HEK293T (cell line): ENCODE measurements at regions not wholly inside any gene's neighbourhood (a gene's known extent, or its start where the extent isn't known, plus 50 kb on each side); places are given as distances from the start of the nearest gene placed in this dataset.

Source experiments
- ARNT ChIP-seq: fragments of 450-650 bp; IDR thresholded peaks from 2 replicates; pipeline ENCODE4 v1.6.1; 2017; ENCODE audit warnings: mild to moderate bottlenecking
- BHLHE40 ChIP-seq: fragments of 450-650 bp; IDR thresholded peaks from 2 replicates; pipeline ENCODE4 v1.6.1; 2016; ENCODE audit warnings: mild to moderate bottlenecking, moderate library complexity, borderline replicate concordance
- CTBP1 ChIP-seq: fragments of 450-650 bp; IDR thresholded peaks from 2 replicates; pipeline ENCODE4 v1.6.1; 2016; ENCODE audit warnings: borderline replicate concordance
- FOXA1 ChIP-seq: fragments of 450-650 bp; IDR thresholded peaks from 2 replicates; pipeline ENCODE4 v1.6.1; 2016; ENCODE audit warnings: mild to moderate bottlenecking
- FOXK2 ChIP-seq: fragments of 450-650 bp; IDR thresholded peaks from 2 replicates; pipeline ENCODE4 v1.6.1; 2016; ENCODE audit warnings: mild to moderate bottlenecking
- FOXM1 ChIP-seq: fragments of 450-650 bp; IDR thresholded peaks from 2 replicates; pipeline ENCODE4 v1.6.1; 2017; ENCODE audit warnings: mild to moderate bottlenecking, borderline replicate concordance
- HDGF ChIP-seq: fragments of 450-650 bp; IDR thresholded peaks from 2 replicates; pipeline ENCODE4 v1.6.1; 2017; ENCODE audit warnings: antibody characterized with exemption, borderline replicate concordance
- L3MBTL2 ChIP-seq: fragments of 450-650 bp; conservative IDR thresholded peaks from 2 replicates; pipeline ENCODE4 v1.6.1; 2016; ENCODE audit warnings: mild to moderate bottlenecking
- LEF1 ChIP-seq: fragments of 450-650 bp; IDR thresholded peaks from 2 replicates; pipeline ENCODE4 v1.6.1; 2017; ENCODE audit warnings: mild to moderate bottlenecking, borderline replicate concordance
- SP1 ChIP-seq: fragments of 450-650 bp; IDR thresholded peaks from 2 replicates; pipeline ENCODE4 v1.6.1; 2017
- SUZ12 ChIP-seq: fragments of 450-650 bp; IDR thresholded peaks from 2 replicates; pipeline ENCODE4 v1.6.1; 2016; ENCODE audit warnings: mild to moderate bottlenecking
- TARDBP ChIP-seq: fragments of 450-650 bp; IDR thresholded peaks from 2 replicates; pipeline ENCODE4 v1.6.1; 2016
- ZNF384 ChIP-seq: fragments of 450-650 bp; IDR thresholded peaks from 2 replicates; pipeline ENCODE4 v1.6.1; 2016
- TF ChIP-seq, protein P1 (sequence below): fragments of 450-650 bp; IDR thresholded peaks from 2 replicates; pipeline ENCODE4 v1.6.1; 2016

GRCh38 chr1:38728585-38728908 is 131.0 kb downstream of the RRAGC start:
- TF ChIP-seq SP1: no peak
- TF ChIP-seq BHLHE40: no peak
- no peak for TF ChIP-seq ARNT
- TF ChIP-seq FOXK2: no peak
- TF ChIP-seq CTBP1: no peak
- no peak for TF ChIP-seq HDGF
- no peak for TF ChIP-seq TARDBP
- TF ChIP-seq L3MBTL2: no peak
- TF ChIP-seq FOXM1: no peak
- no peak for TF ChIP-seq FOXA1
- no peak for TF ChIP-seq LEF1
- no peak for TF ChIP-seq ZNF384
- TF ChIP-seq SUZ12: no peak
- TF ChIP-seq, protein P1, sequence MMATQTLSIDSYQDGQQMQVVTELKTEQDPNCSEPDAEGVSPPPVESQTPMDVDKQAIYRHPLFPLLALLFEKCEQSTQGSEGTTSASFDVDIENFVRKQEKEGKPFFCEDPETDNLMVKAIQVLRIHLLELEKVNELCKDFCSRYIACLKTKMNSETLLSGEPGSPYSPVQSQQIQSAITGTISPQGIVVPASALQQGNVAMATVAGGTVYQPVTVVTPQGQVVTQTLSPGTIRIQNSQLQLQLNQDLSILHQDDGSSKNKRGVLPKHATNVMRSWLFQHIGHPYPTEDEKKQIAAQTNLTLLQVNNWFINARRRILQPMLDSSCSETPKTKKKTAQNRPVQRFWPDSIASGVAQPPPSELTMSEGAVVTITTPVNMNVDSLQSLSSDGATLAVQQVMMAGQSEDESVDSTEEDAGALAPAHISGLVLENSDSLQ: no peak
